OCI-LY1 (cell line): ENCODE measurements at regions not wholly inside any gene's neighbourhood (a gene's known extent, or its start where the extent isn't known, plus 50 kb on each side); places are given as distances from the start of the nearest gene placed in this dataset.
"Not testable (repeated sequence)": the region's sequence is repeated elsewhere in the genome, so short reads cannot be mapped to it uniquely, and the experiment has no call there.

ENCODE experiments used
- CTCF ChIP-seq: fragments of 200-600 bp; sonication (generic), shearing (Covaris generic); IDR thresholded peaks from 2 replicates; pipeline ENCODE4 v1.5.1; 2017; ENCODE audit warnings: mild to moderate bottlenecking, antibody characterized with exemption, low read length, moderate library complexity, mixed read lengths
- EZH2 ChIP-seq: fragments of 200-600 bp; sonication (generic), shearing (Covaris generic); IDR thresholded peaks from 2 replicates; pipeline ENCODE4 v1.8.0; 2017; ENCODE audit warnings: borderline replicate concordance, mixed run types, mild to moderate bottlenecking, antibody characterized with exemption, low read length, moderate library complexity, mixed read lengths

GRCh38 chr7:73161727-73162126 lies 75.9 kb upstream of the SPDYE9 start:
- not testable (repeated sequence) for TF ChIP-seq EZH2, CTCF
